SH-SY5Y (cell line): ENCODE measurements at regions not wholly inside any gene's neighbourhood (a gene's known extent, or its start where the extent isn't known, plus 50 kb on each side); places are given as distances from the start of the nearest gene placed in this dataset.

ENCODE experiments used
- GATA2 ChIP-seq: IDR thresholded peaks from 2 replicates; pipeline ENCODE4 v1.6.1; 2011; ENCODE audit warnings: mild to moderate bottlenecking, low read depth, low read length
- GATA3 ChIP-seq: IDR thresholded peaks from 2 replicates; pipeline ENCODE4 v1.6.1; 2011; ENCODE audit warnings: low read depth, mild to moderate bottlenecking, low read length, moderate library complexity

GRCh38 chr4:119823891-119824290, 195.3 kb upstream of the PDE5A start:
- TF ChIP-seq GATA2: no peak
- TF ChIP-seq GATA3: no peak

GRCh38 chr4:119823045-119823444, 194.4 kb upstream of the PDE5A start:
- no peak for TF ChIP-seq GATA3
- TF ChIP-seq GATA2: no peak

GRCh38 chr4:119816473-119816872, 187.9 kb upstream of the PDE5A start:
- TF ChIP-seq GATA3 (no peak), GATA2 (no peak)

- TF ChIP-seq GATA3 (no peak), GATA2 (no peak)
Measured at GRCh38 chr4:119810001-119810400, 181.4 kb upstream of the PDE5A start.

GRCh38 chr4:119804404-119804803, 175.8 kb upstream of the PDE5A start:
- TF ChIP-seq GATA2 (no peak), GATA3 (no peak)

- TF ChIP-seq GATA2 (no peak), GATA3 (no peak)
Measured at GRCh38 chr4:119797238-119797894, 168.8 kb upstream of the PDE5A start.

GRCh38 chr4:119795986-119796578, 167.5 kb upstream of the PDE5A start:
- TF ChIP-seq GATA2 (no peak), GATA3 (no peak)

GRCh38 chr4:119794681-119795080, 166.1 kb upstream of the PDE5A start:
- TF ChIP-seq GATA2 (no peak), GATA3 (no peak)

GRCh38 chr4:119794113-119794512, 165.5 kb upstream of the PDE5A start:
- TF ChIP-seq GATA3 (no peak), GATA2 (no peak)

GRCh38 chr4:119788349-119789266, 160.0 kb upstream of the PDE5A start:
- TF ChIP-seq GATA2: no peak

- TF ChIP-seq GATA3: no peak
- TF ChIP-seq GATA2: no peak
Measured at GRCh38 chr4:119785963-119786362, 157.4 kb upstream of the PDE5A start.

GRCh38 chr4:119783189-119783983, 154.8 kb upstream of the PDE5A start:
- no peak for TF ChIP-seq GATA3
- TF ChIP-seq GATA2: no peak

- TF ChIP-seq GATA2: no peak
- TF ChIP-seq GATA3: no peak
Measured at GRCh38 chr4:119781044-119781443, 152.4 kb upstream of the PDE5A start.

- TF ChIP-seq GATA2 (no peak), GATA3 (no peak)
Measured at GRCh38 chr4:119774840-119775239, 146.2 kb upstream of the PDE5A start.

- TF ChIP-seq GATA2 (no peak), GATA3 (no peak)
Measured at GRCh38 chr4:119765951-119766350, 137.3 kb upstream of the PDE5A start.
